Natural killer cell (primary cell): ENCODE measurements at regions not wholly inside any gene's neighbourhood (a gene's known extent, or its start where the extent isn't known, plus 50 kb on each side); places are given as distances from the start of the nearest gene placed in this dataset.

Experiments used
- ATAC-seq, 3 donors: fragments of 150-1000 bp in 2 of 3; fragments of 200-7000 bp in 1 of 3; cut with Tn5 transposase; 1 replicate in 1 of 3; 2 replicates in 2 of 3; pipeline ENCODE4 v1.10.0; 2021; ENCODE audit warnings: mild to moderate bottlenecking in 2 of 3, moderate library complexity in 2 of 3
- DNase-seq, 2 donors: peaks; one replicate each; pipeline versions ENCODE4 v3.0.0 to v3.0.0-alpha.2; 2013 to 2021; ENCODE audit warnings: mixed read lengths in 1 of 2
- H3K27ac ChIP-seq: one replicate; pipeline ENCODE4 v1.5.1; 2013; ENCODE audit warnings: mild to moderate bottlenecking, low read length
- H3K27me3 ChIP-seq: one replicate; pipeline ENCODE4 v1.6.1; 2013; ENCODE audit warnings: low read length; ENCODE audit not compliant: control insufficient read depth, insufficient read depth
- H3K36me3 ChIP-seq: one replicate; pipeline ENCODE4 v1.6.1; 2013; ENCODE audit warnings: low read length; ENCODE audit not compliant: control insufficient read depth, insufficient read depth
- H3K4me1 ChIP-seq: one replicate; pipeline ENCODE4 v1.6.1; 2013; ENCODE audit warnings: low read length; ENCODE audit not compliant: control insufficient read depth, insufficient read depth
- H3K4me3 ChIP-seq: one replicate; pipeline ENCODE4 v1.5.1; 2013; ENCODE audit warnings: low read length
- H3K9me3 ChIP-seq: one replicate; pipeline ENCODE4 v1.6.1; 2013; ENCODE audit warnings: low read length; ENCODE audit not compliant: control insufficient read depth, insufficient read depth
- H3K27ac Mint-ChIP-seq, 2 donors: one replicate each; pipeline ENCODE4 v1.8.0; 2022; ENCODE audit warnings: mild to moderate bottlenecking in 2 of 2, mixed read lengths in 2 of 2, moderate library complexity in 1 of 2
- H3K27me3 Mint-ChIP-seq, 2 donors: one replicate each; pipeline ENCODE4 v1.8.0; 2022; ENCODE audit warnings: low read depth in 2 of 2, mixed read lengths in 2 of 2
- H3K36me3 Mint-ChIP-seq: one replicate; pipeline ENCODE4 v1.8.0; 2022; ENCODE audit warnings: mixed read lengths
- H3K4me1 Mint-ChIP-seq, 2 donors: one replicate each; pipeline ENCODE4 v1.8.0; 2022; ENCODE audit warnings: mixed read lengths in 2 of 2
- H3K4me3 Mint-ChIP-seq: one replicate; pipeline ENCODE4 v1.8.0; 2022; ENCODE audit warnings: mild to moderate bottlenecking, moderate library complexity, mixed read lengths
- H3K9me3 Mint-ChIP-seq, 2 donors: one replicate each; pipeline ENCODE4 v1.8.0; 2022; ENCODE audit warnings: mixed read lengths in 2 of 2
- CTCF ChIP-seq: fragments of 200-600 bp; IDR thresholded peaks from one replicate; pipeline ENCODE4 v1.8.0; 2022; ENCODE audit warnings: antibody characterized with exemption
- WGBS: methylation state at CpG from one replicate; pipeline ENCODE4 v1.1.7; 2013; ENCODE audit warnings: missing lambda C conversion rate; ENCODE audit not compliant: insufficient coverage; 5-methylcytosine and 5-hydroxymethylcytosine counted together
- intact Hi-C: fragments of 100-400 bp; cut with micrococcal nuclease; formaldehyde crosslinking; loops from one replicate; pipeline ENCODE4 v1.14.2; 2022

GRCh38 chr1:4877426-4877825 is 223.0 kb downstream of the AJAP1 start:
- no peak for TF ChIP-seq CTCF
- Mint-ChIP-seq H3K36me3 (no peaks in the 10 kb centered on the region), H3K4me1 (no peaks in the 10 kb centered on the region), H3K9me3 (no peaks in the 10 kb centered on the region), H3K27me3 (no peaks in the 10 kb centered on the region), H3K4me3 (no peak overlapping the region), H3K27ac (no peak overlapping the region)
- H3K27ac ChIP-seq = no peak overlapping the region
- WGBS = 79% methylated on average over 3 of the region's 3 CpGs
- H3K4me3 ChIP-seq = no peak overlapping the region
- H3K9me3 ChIP-seq = no peaks in the 10 kb centered on the region
- intact Hi-C loops = no loop called here
- no peaks in the 10 kb centered on the region for H3K4me1 ChIP-seq
- H3K27me3 ChIP-seq = no peaks in the 10 kb centered on the region
- ATAC-seq = no peak
- no peaks in the 10 kb centered on the region for H3K36me3 ChIP-seq
- DNase-seq = no peak

- H3K36me3 ChIP-seq = no peaks in the 10 kb centered on the region
- intact Hi-C loops = no loop called here
- no peaks in the 10 kb centered on the region for H3K4me1 ChIP-seq
- H3K36me3 Mint-ChIP-seq = no peaks in the 10 kb centered on the region
- H3K4me3 ChIP-seq = no peak overlapping the region
- no peaks in the 10 kb centered on the region for H3K9me3 ChIP-seq
- DNase-seq (no peak), ATAC-seq (no peak)
- peaks cover 0 to 2% of the 10 kb centered on the region in 2 donors for H3K9me3 Mint-ChIP-seq
- no peaks in the 10 kb centered on the region for H3K27me3 ChIP-seq
- H3K27ac ChIP-seq = no peak overlapping the region
- WGBS = 77% methylated on average over 3 of the region's 3 CpGs
- no peak for TF ChIP-seq CTCF
- no peak overlapping the region for H3K27ac Mint-ChIP-seq
- H3K27me3 Mint-ChIP-seq = peaks cover 0 to 4% of the 10 kb centered on the region in 2 donors
- H3K4me3 Mint-ChIP-seq = no peak overlapping the region
- H3K4me1 Mint-ChIP-seq = no peaks in the 10 kb centered on the region
Measured at GRCh38 chr1:4871373-4871772, 217.0 kb downstream of the AJAP1 start.

- DNase-seq = no peak
- Histone ChIP-seq H3K9me3 (no peaks in the 10 kb centered on the region), H3K36me3 (no peaks in the 10 kb centered on the region), H3K4me3 (no peak overlapping the region), H3K27me3 (no peaks in the 10 kb centered on the region), H3K4me1 (no peaks in the 10 kb centered on the region), H3K27ac (no peak overlapping the region)
- Mint-ChIP-seq H3K27me3 (peaks cover 0 to 4% of the 10 kb centered on the region in 2 donors), H3K4me3 (no peak overlapping the region), H3K9me3 (peaks cover 0 to 2% of the 10 kb centered on the region in 2 donors), H3K27ac (no peak overlapping the region), H3K36me3 (no peaks in the 10 kb centered on the region), H3K4me1 (no peaks in the 10 kb centered on the region)
- no peak for ATAC-seq
- TF ChIP-seq CTCF = no peak
- intact Hi-C loops = no loop called here
- 76% methylated on average over 2 of the region's 2 CpGs for WGBS
Measured at GRCh38 chr1:4868521-4868920, 214.1 kb downstream of the AJAP1 start.

- DNase-seq = no peak
- Histone ChIP-seq H3K4me3 (no peak overlapping the region), H3K36me3 (no peaks in the 10 kb centered on the region), H3K4me1 (no peaks in the 10 kb centered on the region), H3K27me3 (no peaks in the 10 kb centered on the region), H3K9me3 (no peaks in the 10 kb centered on the region), H3K27ac (no peak overlapping the region)
- Mint-ChIP-seq H3K4me1 (no peaks in the 10 kb centered on the region), H3K4me3 (no peak overlapping the region), H3K27ac (no peak overlapping the region), H3K36me3 (no peaks in the 10 kb centered on the region), H3K27me3 (no peaks in the 10 kb centered on the region), H3K9me3 (no peaks in the 10 kb centered on the region)
- intact Hi-C loops = no loop called here
- TF ChIP-seq CTCF = no peak
- WGBS = 83% methylated on average over 3 of the region's 3 CpGs
- ATAC-seq = no peak
Measured at GRCh38 chr1:4856396-4856795, 202.0 kb downstream of the AJAP1 start.
